ENCODE measurements at regions not wholly inside any gene's neighbourhood (a gene's known extent, or its start where the extent isn't known, plus 50 kb on each side); places are given as distances from the start of the nearest gene placed in this dataset.

- TF ChIP-seq EZH2phosphoT487 (IDR thresholded peaks at IDR 0.05; ENCODE audit: borderline replicate concordance), result no peak
- TF ChIP-seq CTCF (IDR thresholded peaks at IDR 0.05 in 2 of 3, conservative IDR thresholded peaks at IDR 0.05 in 1 of 3; ENCODE audit: borderline replicate concordance in 1 of 3, insufficient read depth in 1 of 3, low read depth in 2 of 3, low read length in 2 of 3), result no peak
- no peak for TF ChIP-seq POLR2AphosphoS5 (IDR thresholded peaks at IDR 0.05; ENCODE audit: low read depth, low read length)
- no peak for TF ChIP-seq POLR2A (IDR thresholded peaks at IDR 0.05; ENCODE audit: borderline replicate concordance, extremely low read depth, insufficient read depth, insufficient read length)
- TF ChIP-seq RAD21 (IDR thresholded peaks at IDR 0.05; ENCODE audit: low read depth), result no peak
- TF ChIP-seq EZH2 (IDR thresholded peaks at IDR 0.05), result no peak
These were observed 160.0 kb upstream of the ZEB2 start for GRCh38 chr2:144679942-144680341.
